Endothelial cell (in vitro differentiated cells): ENCODE measurements at regions not wholly inside any gene's neighbourhood (a gene's known extent, or its start where the extent isn't known, plus 50 kb on each side); places are given as distances from the start of the nearest gene placed in this dataset.

Experiments used
- DNase-seq: peaks from one replicate; pipeline ENCODE4 v3.0.0; 2021; ENCODE audit warnings: low spot score
- H3K27ac Mint-ChIP-seq: one replicate; pipeline ENCODE4 v1.8.0; 2021; ENCODE audit warnings: mixed read lengths, inconsistent platforms; ENCODE audit not compliant: unreplicated experiment
- H3K27me3 Mint-ChIP-seq: one replicate; pipeline ENCODE4 v1.8.0; 2021; ENCODE audit warnings: mild to moderate bottlenecking, moderate library complexity, mixed read lengths, inconsistent platforms; ENCODE audit not compliant: unreplicated experiment
- H3K36me3 Mint-ChIP-seq: one replicate; pipeline ENCODE4 v1.8.0; 2021; ENCODE audit warnings: mild to moderate bottlenecking, low read depth, mixed read lengths, inconsistent platforms; ENCODE audit not compliant: unreplicated experiment
- H3K4me1 Mint-ChIP-seq: one replicate; pipeline ENCODE4 v1.8.0; 2021; ENCODE audit warnings: mild to moderate bottlenecking, mixed read lengths, inconsistent platforms; ENCODE audit not compliant: unreplicated experiment
- H3K4me3 Mint-ChIP-seq: one replicate; pipeline ENCODE4 v1.8.0; 2021; ENCODE audit warnings: mild to moderate bottlenecking, mixed read lengths, inconsistent platforms; ENCODE audit not compliant: unreplicated experiment
- H3K9me3 Mint-ChIP-seq: one replicate; pipeline ENCODE4 v1.8.0; 2021; ENCODE audit warnings: mixed read lengths, inconsistent platforms; ENCODE audit not compliant: unreplicated experiment
- CTCF ChIP-seq: fragments of 200-600 bp; sonication (generic); IDR thresholded peaks from one replicate; pipeline ENCODE4 v1.5.0; 2021; ENCODE audit warnings: antibody characterized with exemption; ENCODE audit not compliant: unreplicated experiment

- DNase-seq = no peak
- no peak for TF ChIP-seq CTCF
- Mint-ChIP-seq H3K27me3 (no peaks in the 10 kb centered on the region), H3K36me3 (no peaks in the 10 kb centered on the region), H3K4me1 (no peaks in the 10 kb centered on the region), H3K27ac (no peak overlapping the region), H3K4me3 (no peak overlapping the region), H3K9me3 (no peaks in the 10 kb centered on the region)
These were observed 122.8 kb downstream of the ADRA2A start for GRCh38 chr10:111199587-111199986.

- DNase-seq = no peak
- Mint-ChIP-seq H3K4me1 (no peaks in the 10 kb centered on the region), H3K27me3 (no peaks in the 10 kb centered on the region), H3K9me3 (no peaks in the 10 kb centered on the region), H3K4me3 (no peak overlapping the region), H3K27ac (no peak overlapping the region), H3K36me3 (no peaks in the 10 kb centered on the region)
- no peak for TF ChIP-seq CTCF
These were observed 123.8 kb downstream of the ADRA2A start for GRCh38 chr10:111200505-111201186.

GRCh38 chr10:111203615-111204014 is 126.8 kb downstream of the ADRA2A start:
- TF ChIP-seq CTCF = no peak
- DNase-seq = no peak
- H3K36me3 Mint-ChIP-seq = no peaks in the 10 kb centered on the region
- no peak overlapping the region for H3K27ac Mint-ChIP-seq
- H3K4me3 Mint-ChIP-seq = no peak overlapping the region
- H3K9me3 Mint-ChIP-seq = no peaks in the 10 kb centered on the region
- H3K4me1 Mint-ChIP-seq = no peaks in the 10 kb centered on the region
- H3K27me3 Mint-ChIP-seq = peaks cover 6% of the 10 kb centered on the region

GRCh38 chr10:111204838-111205237 is 128.0 kb downstream of the ADRA2A start:
- no peak for DNase-seq
- no peaks in the 10 kb centered on the region for H3K4me1 Mint-ChIP-seq
- peaks cover 6% of the 10 kb centered on the region for H3K27me3 Mint-ChIP-seq
- H3K4me3 Mint-ChIP-seq = no peak overlapping the region
- H3K36me3 Mint-ChIP-seq = no peaks in the 10 kb centered on the region
- TF ChIP-seq CTCF = no peak
- H3K27ac Mint-ChIP-seq = no peak overlapping the region
- no peaks in the 10 kb centered on the region for H3K9me3 Mint-ChIP-seq

GRCh38 chr10:111206521-111206920 is 129.7 kb downstream of the ADRA2A start:
- no peaks in the 10 kb centered on the region for H3K36me3 Mint-ChIP-seq
- no peak for DNase-seq

More at GRCh38 chr10:111206521-111206920, 129.7 kb downstream of the ADRA2A start:
- Mint-ChIP-seq H3K4me1 (no peaks in the 10 kb centered on the region), H3K27me3 (peaks cover 8% of the 10 kb centered on the region), H3K9me3 (no peaks in the 10 kb centered on the region), H3K27ac (no peak overlapping the region), H3K4me3 (no peak overlapping the region)
- no peak for TF ChIP-seq CTCF
